Activated naive CD8-positive, alpha-beta T cell treated with anti-CD3 and anti-CD28 coated beads for 36 hours (primary cell): ENCODE measurements at regions not wholly inside any gene's neighbourhood (a gene's known extent, or its start where the extent isn't known, plus 50 kb on each side); places are given as distances from the start of the nearest gene placed in this dataset.

Experiments
- DNase-seq: peaks from one replicate; pipeline ENCODE4 v3.0.0; 2021
- H3K27ac Mint-ChIP-seq: one replicate; pipeline ENCODE4 v1.8.0; 2022; ENCODE audit warnings: mild to moderate bottlenecking, moderate library complexity, mixed read lengths
- H3K27me3 Mint-ChIP-seq: one replicate; pipeline ENCODE4 v1.8.0; 2022; ENCODE audit warnings: mild to moderate bottlenecking, mixed read lengths
- H3K36me3 Mint-ChIP-seq: one replicate; pipeline ENCODE4 v1.8.0; 2021; ENCODE audit warnings: mild to moderate bottlenecking, mixed read lengths
- H3K4me1 Mint-ChIP-seq: one replicate; pipeline ENCODE4 v1.8.0; 2021; ENCODE audit warnings: mixed read lengths
- H3K4me3 Mint-ChIP-seq: one replicate; pipeline ENCODE4 v1.8.0; 2022; ENCODE audit warnings: mild to moderate bottlenecking, moderate library complexity, mixed read lengths
- H3K9me3 Mint-ChIP-seq: one replicate; pipeline ENCODE4 v1.8.0; 2022; ENCODE audit warnings: mixed read lengths

DNA sequence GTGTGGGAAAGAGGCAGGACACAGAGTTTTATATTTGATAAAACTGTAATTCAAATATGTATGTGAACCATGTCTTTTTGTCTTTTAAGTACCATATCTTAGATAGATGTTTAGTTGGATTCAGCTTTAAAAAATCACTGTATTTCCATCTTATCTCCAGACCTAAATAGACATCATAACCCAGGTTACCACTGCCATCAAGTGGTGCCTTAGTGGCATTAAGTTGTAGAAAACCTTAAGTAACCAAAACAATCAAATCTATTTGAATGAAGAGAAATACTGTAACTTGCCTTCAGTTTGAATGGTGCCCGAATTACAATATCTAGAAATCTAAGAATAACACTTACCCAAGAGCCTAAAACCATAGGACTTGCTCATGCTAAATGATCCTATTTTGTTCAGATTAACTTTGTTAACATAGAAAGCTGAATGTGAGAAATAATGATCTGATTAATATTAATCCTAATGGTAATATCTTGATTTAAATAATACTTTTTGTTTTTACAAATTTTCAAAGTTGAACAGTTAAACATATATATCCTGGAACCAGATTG lies 92.5 kb upstream of the MAP2 start:
- Mint-ChIP-seq H3K27ac (no peak overlapping the region), H3K4me1 (no peaks in the 10 kb centered on the region), H3K27me3 (no peaks in the 10 kb centered on the region), H3K9me3 (no peaks in the 10 kb centered on the region), H3K4me3 (no peak overlapping the region), H3K36me3 (no peaks in the 10 kb centered on the region)
- no peak for DNase-seq

DNA sequence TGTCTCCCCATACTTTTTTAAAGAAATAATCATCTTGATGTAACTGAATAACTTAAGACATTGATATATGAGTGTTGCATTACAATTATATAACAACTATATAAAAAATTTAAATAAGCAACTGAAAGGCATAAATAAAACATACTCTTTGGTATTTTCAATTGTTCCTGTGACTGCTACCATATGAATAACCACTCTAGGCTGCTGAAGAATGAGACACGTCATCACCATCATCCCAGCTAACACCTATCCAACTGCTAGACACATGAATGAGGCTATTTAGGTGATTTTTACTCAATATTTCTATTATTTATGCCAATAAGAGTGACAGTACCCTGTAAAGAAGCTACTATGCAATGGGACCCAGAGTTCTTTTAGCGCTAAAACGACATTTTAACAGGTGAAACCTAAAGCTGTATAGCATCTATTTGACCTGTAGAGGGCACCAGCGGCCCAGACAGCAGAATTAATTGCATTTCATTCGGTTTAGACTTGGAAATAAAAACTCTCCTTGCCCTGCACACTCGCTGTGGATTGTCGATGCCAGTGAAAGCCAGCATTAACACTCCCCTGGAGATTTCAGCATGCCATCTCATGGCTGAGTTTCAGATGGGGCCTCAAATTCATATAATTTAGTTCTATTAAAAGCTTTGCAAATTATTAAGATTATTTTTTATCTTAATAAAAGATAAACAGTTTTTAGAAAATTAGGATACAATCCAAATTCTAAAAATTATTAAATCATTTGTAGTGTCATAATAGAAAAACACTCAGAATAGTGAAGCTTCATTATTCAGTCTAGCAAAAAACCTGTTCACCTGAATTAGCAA lies 89.4 kb upstream of the MAP2 start:
- no peaks in the 10 kb centered on the region for H3K27me3 Mint-ChIP-seq
- no peaks in the 10 kb centered on the region for H3K4me1 Mint-ChIP-seq
- no peaks in the 10 kb centered on the region for H3K9me3 Mint-ChIP-seq
- no peak overlapping the region for H3K27ac Mint-ChIP-seq
- no peak overlapping the region for H3K4me3 Mint-ChIP-seq
- H3K36me3 Mint-ChIP-seq = no peaks in the 10 kb centered on the region
- DNase-seq = peak; percentile 22

DNA sequence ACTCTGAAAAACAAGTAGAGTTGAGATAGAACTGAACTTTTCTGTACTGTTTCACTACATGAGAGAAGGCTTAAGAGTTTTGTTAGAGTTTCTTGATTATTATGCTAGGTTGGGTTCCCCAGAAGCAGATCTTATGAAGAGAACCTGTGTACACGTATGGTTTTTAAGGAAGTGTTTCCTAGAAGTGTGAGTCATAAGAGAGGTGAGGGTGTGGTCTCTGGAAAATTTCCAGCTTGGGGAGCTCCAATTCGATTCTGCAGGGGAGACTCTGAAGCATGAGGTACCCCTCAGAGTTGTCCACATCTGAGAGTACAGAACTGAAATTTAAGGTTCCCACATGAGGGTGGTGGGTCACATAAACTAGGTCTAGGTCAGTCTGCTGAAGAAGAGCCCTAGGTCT lies 83.3 kb upstream of the MAP2 start:
- Mint-ChIP-seq H3K4me3 (no peak overlapping the region), H3K27me3 (peaks cover 4% of the 10 kb centered on the region), H3K9me3 (no peaks in the 10 kb centered on the region), H3K36me3 (no peaks in the 10 kb centered on the region), H3K4me1 (no peaks in the 10 kb centered on the region), H3K27ac (no peak overlapping the region)
- no peak for DNase-seq

DNA sequence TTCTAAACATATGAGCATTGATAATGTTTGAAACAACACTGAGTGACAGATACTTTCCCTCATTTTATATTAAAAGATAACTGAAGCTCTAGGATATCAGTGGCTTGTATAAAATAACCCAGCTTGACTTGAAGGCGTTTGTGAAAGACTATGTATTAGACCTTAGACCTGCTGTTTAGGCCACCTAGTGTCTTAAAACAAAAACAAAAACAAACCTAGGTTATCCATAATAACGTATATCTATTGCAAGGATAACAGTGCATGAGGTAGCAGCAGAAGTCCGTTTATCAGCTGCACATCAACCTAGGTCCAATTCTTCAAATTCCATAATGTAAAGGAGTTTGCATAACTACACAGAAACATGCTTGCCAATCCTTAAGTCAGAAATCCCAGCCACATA lies 79.5 kb upstream of the MAP2 start:
- no peak for DNase-seq
- Mint-ChIP-seq H3K4me1 (no peaks in the 10 kb centered on the region), H3K27me3 (peaks cover 4% of the 10 kb centered on the region), H3K36me3 (no peaks in the 10 kb centered on the region), H3K27ac (no peak overlapping the region), H3K4me3 (no peak overlapping the region), H3K9me3 (no peaks in the 10 kb centered on the region)

DNA sequence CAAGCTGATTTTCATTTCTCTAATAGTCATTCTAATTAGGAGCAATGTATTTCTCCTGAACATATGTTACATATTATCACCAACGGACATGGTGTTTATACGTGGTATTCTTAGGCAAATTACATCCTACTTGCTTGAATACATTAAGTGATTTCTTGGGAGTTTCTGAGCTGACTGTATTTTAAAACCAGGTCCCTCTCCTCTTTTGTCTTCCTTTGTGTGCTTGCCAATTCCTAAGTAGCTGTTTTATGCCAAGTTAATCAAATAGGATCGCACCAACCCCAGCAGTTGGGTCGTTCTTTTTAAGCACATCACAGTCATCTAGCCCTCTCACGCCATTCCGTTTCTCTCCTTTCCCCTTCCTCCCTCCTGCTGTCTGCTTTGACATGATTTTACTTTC lies 75.4 kb upstream of the MAP2 start:
- Mint-ChIP-seq H3K27ac (no peak overlapping the region), H3K36me3 (no peaks in the 10 kb centered on the region), H3K27me3 (no peaks in the 10 kb centered on the region), H3K4me1 (no peaks in the 10 kb centered on the region), H3K9me3 (no peaks in the 10 kb centered on the region), H3K4me3 (no peak overlapping the region)
- no peak for DNase-seq

DNA sequence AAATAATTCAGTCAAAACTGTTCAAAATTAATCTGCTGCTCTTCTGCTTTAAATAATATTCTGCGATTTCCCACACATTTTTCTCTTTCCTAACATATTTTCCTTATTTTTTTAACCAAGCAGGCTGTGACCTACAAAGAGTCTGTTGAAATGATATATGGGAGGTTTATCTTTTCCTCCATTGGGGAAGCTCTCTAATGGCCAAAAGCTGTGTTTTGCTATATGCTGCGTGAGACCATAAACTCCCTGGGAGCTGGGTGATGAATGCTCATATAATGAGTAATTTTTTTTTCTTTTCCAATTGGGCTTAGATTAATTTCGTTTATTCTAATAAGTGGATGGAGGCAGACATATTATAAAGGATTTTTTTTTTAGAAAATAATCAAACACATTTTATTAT lies 72.2 kb upstream of the MAP2 start:
- no peak overlapping the region for H3K4me3 Mint-ChIP-seq
- no peak overlapping the region for H3K27ac Mint-ChIP-seq
- no peaks in the 10 kb centered on the region for H3K4me1 Mint-ChIP-seq
- H3K9me3 Mint-ChIP-seq = no peaks in the 10 kb centered on the region
- no peaks in the 10 kb centered on the region for H3K27me3 Mint-ChIP-seq
- DNase-seq = no peak
- no peaks in the 10 kb centered on the region for H3K36me3 Mint-ChIP-seq

DNA sequence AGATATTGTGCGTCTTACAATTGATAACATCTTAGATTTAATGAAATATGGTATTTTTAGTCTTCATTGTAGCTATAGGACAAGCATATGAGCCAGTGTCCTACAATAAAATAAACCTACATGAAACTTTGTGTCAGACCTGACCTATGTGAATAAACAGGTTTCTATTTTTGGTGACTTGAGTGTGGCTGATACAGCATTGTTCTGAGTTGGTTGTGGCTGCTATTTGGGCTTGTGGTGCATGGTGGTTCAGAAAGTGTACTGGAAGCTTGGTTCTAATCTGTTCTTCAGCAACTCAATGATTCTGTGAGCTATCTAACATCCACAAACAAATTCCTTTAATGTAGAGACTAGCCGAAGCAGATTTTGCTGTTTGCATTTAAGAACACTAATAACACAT lies 64.9 kb upstream of the MAP2 start:
- H3K9me3 Mint-ChIP-seq = peaks cover 1% of the 10 kb centered on the region
- no peak overlapping the region for H3K27ac Mint-ChIP-seq
- H3K4me1 Mint-ChIP-seq = no peaks in the 10 kb centered on the region
- no peaks in the 10 kb centered on the region for H3K27me3 Mint-ChIP-seq
- no peaks in the 10 kb centered on the region for H3K36me3 Mint-ChIP-seq
- no peak for DNase-seq
- no peak overlapping the region for H3K4me3 Mint-ChIP-seq

DNA sequence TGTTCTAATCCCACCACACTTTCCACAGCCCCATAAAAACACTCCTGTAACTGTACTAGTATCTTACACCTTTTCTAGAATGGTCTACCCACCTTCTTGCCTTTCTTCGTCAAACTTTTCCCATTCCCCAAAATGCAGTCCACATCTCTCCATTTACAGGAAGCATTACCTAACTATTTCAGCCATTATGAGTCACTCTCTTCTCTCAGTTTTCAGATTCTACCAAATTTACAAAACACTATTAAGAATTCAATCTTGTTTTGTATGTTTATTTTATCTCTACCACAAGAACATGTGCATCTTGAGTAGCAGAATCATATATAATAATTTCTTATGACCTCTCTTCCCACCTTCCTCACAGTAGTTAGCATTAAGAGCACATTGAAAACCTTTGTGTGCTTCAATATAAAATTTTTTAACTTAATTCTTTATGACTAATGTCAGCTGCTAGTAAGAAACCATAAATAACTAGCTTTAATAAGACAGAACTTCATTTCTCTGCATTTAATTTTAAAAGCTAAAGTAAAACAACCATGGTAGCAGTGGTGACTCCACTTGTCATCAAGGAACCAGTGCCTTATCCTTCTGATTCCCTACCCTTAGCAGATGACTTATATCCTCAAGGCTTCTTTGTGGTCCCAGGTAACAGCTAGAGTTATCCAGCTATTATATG lies 56.6 kb upstream of the MAP2 start:
- Mint-ChIP-seq H3K27ac (no peak overlapping the region), H3K27me3 (no peaks in the 10 kb centered on the region), H3K4me1 (no peaks in the 10 kb centered on the region), H3K9me3 (peaks cover 8% of the 10 kb centered on the region), H3K36me3 (no peaks in the 10 kb centered on the region), H3K4me3 (no peak overlapping the region)
- no peak for DNase-seq

DNA sequence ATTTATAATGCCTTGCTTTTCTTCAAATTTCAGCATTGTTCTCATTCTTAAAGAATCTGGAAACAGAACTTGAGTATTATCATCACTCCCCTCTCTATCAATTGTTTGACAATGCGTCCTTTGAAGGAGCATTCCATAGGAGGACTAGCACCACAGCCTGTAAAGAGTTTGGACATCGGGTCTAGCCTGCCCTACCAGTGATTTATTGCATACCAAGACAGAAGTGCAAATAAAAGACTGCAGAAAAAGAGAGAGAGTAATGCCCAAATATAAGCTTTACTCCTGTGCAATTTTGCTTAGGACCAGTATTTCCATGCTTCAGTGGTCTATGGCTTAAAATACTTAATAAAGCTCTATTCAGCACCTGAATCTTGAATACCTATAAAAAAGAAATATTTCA lies 55.4 kb upstream of the MAP2 start:
- H3K36me3 Mint-ChIP-seq = no peaks in the 10 kb centered on the region

DNA sequence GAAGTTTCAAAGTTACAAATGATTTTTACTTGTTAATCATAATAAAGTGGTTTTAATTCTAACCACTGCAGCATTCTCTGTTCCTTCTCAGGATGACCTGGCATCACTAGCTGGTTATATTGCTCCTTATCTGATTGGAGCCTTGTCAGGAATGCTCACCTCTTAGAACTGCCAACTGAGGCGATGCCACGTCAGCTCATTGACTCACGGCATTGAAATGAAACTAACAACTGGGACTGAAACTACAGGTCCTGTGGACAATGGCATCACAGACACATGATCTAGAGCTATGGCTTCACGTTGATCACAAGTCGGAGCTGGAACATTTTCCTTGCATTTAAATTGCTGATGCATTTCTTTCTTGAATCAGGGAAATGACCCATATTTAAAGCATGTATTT lies 54.9 kb upstream of the MAP2 start:
- DNase-seq = no peak
- H3K36me3 Mint-ChIP-seq = no peaks in the 10 kb centered on the region
- peaks cover 17% of the 10 kb centered on the region for H3K9me3 Mint-ChIP-seq
- no peak overlapping the region for H3K27ac Mint-ChIP-seq
- H3K4me1 Mint-ChIP-seq = no peaks in the 10 kb centered on the region
- no peaks in the 10 kb centered on the region for H3K27me3 Mint-ChIP-seq
- H3K4me3 Mint-ChIP-seq = no peak overlapping the region

More for the DNA sequence above, 55.4 kb upstream of the MAP2 start:
- H3K27me3 Mint-ChIP-seq = no peaks in the 10 kb centered on the region
- DNase-seq = no peak
- H3K9me3 Mint-ChIP-seq = peaks cover 16% of the 10 kb centered on the region
- H3K4me3 Mint-ChIP-seq = no peak overlapping the region
- H3K4me1 Mint-ChIP-seq = no peaks in the 10 kb centered on the region
- H3K27ac Mint-ChIP-seq = no peak overlapping the region

DNA sequence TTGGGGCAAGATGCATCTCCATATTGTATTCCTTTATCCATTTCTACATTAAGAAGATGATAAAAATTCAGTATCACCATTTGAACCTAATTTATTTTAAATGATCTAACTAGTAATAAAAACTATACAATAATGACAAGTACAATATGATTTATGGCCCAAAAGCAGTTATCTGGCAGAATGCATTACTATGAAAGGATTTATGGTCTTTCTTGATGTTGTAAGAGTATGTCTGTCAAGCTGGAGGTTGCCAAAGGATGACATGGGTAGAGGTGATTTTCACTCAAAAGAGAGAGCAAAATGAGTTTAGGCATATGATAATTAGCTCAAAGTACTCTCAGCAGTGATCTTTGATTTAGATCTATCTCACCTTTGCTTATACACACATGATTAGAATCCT lies 54.2 kb upstream of the MAP2 start:
- Mint-ChIP-seq H3K4me3 (no peak overlapping the region), H3K27ac (no peak overlapping the region), H3K36me3 (no peaks in the 10 kb centered on the region), H3K27me3 (no peaks in the 10 kb centered on the region), H3K9me3 (peaks cover 21% of the 10 kb centered on the region), H3K4me1 (no peaks in the 10 kb centered on the region)
- no peak for DNase-seq

DNA sequence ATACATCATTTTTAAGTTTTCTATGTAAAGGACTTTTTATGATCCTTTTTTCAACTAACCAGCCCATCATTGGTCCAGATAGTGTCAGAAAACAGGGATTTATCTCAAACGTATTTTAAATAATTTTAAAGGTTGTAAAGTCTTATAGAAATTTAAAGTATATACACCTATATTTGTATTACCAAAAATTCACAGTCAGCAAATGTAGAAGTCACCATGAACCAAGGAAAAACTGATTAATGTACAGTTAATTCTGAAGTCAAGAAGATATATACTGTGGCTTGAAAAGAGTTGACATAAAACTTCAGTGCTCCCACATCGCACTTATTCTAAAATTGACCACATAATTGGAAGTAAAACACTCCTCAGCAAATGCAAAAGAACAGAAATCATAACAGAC lies 52.4 kb upstream of the MAP2 start:
- no peaks in the 10 kb centered on the region for H3K27me3 Mint-ChIP-seq
- no peak overlapping the region for H3K27ac Mint-ChIP-seq
- no peak for DNase-seq
- H3K36me3 Mint-ChIP-seq = no peaks in the 10 kb centered on the region
- H3K4me3 Mint-ChIP-seq = no peak overlapping the region
- no peaks in the 10 kb centered on the region for H3K4me1 Mint-ChIP-seq
- H3K9me3 Mint-ChIP-seq = peaks cover 33% of the 10 kb centered on the region
